RPMI8226 (cell line): ENCODE measurements at regions not wholly inside any gene's neighbourhood (a gene's known extent, or its start where the extent isn't known, plus 50 kb on each side); places are given as distances from the start of the nearest gene placed in this dataset.
"Not testable (repeated sequence)": the region's sequence is repeated elsewhere in the genome, so short reads cannot be mapped to it uniquely, and the experiment has no call there.

Experiments
- DNase-seq: peaks from one replicate; pipeline ENCODE4 v3.0.0-alpha.2; 2015

DNA sequence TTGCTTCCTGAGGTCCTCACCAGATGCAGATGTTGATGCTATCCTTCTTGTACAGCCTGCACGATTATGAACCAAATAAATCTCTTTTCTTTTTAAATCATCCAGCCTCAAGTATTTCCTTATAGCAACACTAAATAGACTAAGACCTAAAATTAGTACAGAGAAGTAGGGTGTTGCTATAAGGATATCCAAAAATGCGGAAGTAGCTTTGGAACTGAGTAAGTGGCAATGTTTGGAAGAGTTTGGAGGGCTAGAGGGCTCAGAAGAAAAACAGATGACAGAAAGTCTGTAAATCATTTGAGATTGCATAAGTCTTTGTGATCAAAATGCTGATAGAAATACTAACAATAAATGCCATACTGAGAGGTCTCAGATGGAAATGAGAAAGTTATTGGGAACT is 894.9 kb downstream of the DIPK2A start:
- no peak for DNase-seq

DNA sequence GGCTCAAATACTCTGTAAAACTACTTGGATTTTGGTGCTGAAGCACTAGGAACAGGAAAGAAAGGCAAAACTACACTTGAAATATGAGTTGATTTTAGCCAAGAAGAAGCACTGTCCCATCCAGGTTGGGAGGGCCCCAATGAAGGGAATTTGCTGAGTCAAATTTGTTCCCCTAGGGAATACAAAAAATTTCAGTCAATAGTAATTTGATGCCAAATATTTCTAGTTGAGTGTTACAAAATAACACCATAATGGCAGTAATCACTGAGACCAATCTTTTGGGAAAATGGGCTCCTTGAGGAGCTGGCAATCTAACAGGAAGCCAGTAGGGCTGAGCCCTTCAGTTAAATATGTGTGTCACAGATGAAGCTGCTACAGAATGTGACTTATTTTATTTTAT is 896.9 kb downstream of the DIPK2A start:
- no peak for DNase-seq

DNA sequence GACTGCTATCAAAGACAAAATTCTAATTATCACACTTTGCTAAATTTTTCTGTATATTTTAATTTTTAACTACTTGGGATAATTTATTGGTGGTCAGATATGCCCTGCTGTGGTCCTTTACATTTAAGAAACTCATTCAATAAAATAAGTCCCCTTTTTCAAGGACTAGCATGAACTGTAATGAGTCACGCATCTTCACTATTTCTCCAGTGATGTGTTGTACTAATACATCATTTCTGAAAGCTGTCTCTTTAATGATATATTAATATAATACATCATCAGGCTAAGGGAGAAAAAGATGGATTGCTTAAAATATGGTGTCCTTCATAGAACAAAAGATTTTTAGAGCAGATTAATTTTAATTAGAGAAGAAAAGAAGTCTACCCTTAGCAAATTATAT is 901.4 kb downstream of the DIPK2A start:
- DNase-seq, result no peak

DNA sequence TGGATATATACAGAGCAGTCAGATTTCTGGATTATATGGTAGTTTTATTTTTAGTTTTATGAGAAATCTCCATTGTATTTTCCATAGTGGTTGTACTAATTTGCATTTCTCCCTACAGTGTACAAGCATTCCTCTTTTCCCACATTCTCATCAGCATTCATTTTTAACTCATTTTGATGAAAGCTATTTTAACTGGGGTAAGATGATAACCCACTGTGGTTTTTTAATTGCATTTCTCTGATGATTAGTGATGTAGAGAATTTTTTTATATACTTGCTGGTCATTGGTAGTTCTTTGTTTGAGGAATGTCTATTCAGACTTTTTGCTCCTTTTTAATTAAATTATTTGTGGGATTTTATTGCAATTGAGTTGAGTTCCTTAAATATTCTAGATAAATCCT is 903.6 kb downstream of the DIPK2A start:
- DNase-seq, result no peak

DNA sequence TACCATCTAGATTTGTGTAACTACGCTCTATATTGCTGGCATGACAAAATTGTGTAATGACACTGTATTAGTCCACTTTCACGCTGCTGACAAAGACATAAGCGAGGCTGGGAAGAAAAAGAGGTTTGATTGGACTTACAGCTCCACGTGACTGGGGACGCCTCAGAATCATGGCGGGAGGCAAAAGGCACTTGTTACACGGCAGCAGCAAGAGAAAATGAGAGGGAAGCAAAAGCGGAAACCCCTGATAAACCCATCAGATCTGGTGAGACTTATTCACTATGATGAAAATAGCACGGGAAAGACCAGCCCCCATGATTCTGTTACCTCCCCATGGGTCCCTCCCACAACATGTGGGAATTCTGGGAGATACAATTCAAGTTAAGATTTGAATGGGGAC is 905.7 kb downstream of the DIPK2A start:
- DNase-seq, result no peak

DNA sequence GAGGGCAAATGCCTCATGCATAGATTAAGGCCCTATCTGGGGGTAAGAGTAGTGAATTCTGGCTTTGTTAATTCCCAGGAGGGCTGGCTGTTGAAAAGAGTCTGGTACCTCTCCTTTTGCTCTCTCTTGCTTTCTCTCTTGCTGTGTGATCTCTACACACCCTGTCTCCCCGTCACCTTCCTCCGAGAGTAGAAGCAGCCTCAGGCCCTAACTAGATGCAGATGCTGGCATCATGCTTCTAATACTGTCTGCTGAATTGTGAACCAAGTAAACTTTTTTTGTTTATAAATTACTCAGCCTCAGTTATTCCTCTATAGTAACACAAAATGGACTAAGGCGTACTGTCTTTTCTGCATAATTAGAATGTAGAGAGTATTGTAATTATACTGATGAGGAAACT is 908.1 kb downstream of the DIPK2A start:
- DNase-seq, result no peak

DNA sequence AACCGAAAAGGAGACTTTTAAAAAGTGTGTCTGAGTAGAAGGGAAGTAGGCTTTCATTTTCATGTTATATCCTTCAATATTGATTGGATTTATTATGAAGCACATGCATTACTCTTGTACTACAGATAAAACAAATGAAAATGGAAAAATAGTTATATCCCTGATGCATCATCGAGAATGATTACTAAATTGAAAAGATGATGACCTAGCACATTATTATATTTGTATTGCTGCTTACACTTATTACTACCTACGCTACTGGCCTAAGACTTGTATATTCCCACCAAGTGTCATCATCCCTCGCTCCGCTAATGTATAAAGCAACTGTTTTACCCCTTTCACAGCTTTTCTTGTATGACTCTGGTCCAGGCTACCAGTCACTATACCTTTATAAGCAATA is 922.4 kb downstream of the DIPK2A start:
- DNase-seq, result no peak

DNA sequence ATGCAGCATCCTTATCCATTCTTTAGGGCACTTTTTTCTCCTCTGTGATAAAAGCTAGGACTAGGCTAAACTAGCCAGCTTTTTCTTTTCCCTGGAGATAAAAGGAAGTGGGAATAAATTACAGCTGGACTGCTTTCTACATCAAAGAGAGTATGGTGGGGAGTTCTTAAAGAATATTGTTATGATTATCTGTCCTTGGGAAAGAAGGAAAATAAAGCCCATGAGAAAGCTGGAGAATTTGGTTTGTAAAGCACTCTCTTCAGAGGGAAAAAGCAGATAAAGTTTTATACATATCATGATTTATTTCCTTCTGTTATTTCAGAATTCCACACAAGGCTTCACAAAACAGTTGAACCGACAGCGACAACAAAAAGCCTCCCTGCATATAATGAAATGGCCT is 923.0 kb downstream of the DIPK2A start:
- no peak for DNase-seq

DNA sequence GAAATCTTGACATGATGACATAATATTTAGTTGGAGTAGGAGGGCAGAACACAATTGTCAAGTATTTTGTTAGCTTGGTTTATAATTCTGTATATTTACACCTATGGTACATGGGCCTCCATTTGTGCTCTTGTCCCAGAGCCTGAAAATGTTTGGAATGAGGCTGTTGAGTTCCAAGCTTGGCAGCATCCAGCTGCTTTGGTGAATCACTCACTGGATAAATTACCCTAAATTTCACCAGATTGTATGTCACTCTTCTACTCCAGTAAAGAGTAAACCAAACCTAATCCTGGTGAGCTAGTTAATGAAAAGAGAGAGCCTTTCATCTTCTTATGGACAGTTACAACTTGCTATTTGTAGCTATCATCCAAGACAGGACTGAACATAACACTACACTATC is 928.7 kb downstream of the DIPK2A start:
- no peak for DNase-seq

DNA sequence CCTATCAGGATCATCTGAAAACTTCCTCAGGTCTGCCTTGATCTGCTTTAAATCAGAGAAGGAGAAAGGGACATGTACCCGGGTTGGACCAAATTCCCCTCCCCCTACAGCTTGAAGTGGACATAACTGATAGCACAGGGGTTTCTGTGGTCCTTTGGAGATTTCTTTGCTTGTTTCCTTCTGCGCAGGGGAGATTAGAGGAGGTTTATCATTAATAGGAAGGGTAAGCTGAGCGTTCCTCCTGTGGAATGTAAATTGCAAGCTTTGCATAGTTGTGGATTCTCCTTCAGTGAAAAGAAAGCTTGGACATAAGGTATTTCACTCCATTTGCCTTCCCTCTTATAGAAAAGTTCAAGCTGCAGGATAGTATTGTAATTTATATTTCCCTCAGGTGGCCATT is 936.0 kb downstream of the DIPK2A start:
- not testable (repeated sequence) for DNase-seq

DNA sequence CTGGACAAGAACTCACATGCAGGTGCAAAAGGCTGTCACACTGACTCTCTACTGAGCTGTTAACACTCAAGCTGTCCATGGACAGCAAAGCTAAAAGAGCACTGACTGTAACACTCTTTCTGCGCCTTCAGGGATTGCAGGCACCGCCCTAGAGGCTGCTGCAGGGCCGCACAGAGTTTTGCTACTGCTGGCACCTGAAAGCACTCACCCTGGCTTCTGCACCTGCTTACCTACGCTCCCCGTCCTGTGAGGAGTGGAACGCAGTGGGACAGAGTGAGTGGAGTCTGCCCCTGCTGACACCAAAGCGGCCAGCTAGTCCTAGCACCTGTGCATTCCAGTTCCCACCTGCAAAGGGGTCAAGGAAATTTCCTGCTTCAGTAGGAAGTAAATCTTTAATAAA is 941.3 kb downstream of the DIPK2A start:
- no peak for DNase-seq

DNA sequence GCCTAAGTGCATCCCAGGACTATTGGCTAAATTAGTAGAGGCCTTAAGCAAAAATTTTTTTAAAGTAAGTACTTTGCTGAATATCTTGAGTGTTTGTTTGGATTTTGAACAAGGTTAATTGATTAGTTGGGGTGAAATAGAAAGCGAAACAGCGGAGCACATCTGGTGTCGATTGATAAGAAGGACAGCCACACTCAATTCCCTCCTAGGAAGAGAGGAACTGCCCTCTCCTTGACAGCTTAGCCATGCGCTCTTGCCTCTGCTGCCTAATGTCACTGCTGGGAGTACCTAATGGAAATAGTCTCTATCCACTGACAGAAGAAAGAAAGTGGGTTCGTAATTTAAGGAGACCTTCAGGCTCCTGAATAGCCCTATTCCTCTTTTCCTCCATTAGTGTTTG is 943.6 kb downstream of the DIPK2A start:
- DNase-seq, result no peak

DNA sequence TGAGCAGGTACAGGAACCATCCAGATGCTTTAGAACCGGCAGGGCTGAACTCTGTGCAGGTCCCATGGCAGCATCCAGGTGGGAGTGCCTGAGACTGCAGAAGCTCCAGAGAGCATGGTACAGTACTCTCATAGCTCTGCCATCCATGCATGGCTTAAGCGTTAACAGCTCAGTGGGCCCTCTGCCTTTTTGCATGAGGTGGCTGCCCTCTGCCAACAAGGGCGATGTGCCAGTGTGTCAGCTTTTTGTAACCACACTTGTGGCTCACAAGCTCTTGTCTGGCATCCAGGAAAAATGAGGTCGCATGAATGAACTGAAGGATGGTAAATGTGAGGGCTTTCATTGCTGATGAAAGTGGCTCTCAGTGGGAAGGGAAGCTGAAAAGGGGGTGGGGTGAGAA is 950.1 kb downstream of the DIPK2A start:
- no peak for DNase-seq

DNA sequence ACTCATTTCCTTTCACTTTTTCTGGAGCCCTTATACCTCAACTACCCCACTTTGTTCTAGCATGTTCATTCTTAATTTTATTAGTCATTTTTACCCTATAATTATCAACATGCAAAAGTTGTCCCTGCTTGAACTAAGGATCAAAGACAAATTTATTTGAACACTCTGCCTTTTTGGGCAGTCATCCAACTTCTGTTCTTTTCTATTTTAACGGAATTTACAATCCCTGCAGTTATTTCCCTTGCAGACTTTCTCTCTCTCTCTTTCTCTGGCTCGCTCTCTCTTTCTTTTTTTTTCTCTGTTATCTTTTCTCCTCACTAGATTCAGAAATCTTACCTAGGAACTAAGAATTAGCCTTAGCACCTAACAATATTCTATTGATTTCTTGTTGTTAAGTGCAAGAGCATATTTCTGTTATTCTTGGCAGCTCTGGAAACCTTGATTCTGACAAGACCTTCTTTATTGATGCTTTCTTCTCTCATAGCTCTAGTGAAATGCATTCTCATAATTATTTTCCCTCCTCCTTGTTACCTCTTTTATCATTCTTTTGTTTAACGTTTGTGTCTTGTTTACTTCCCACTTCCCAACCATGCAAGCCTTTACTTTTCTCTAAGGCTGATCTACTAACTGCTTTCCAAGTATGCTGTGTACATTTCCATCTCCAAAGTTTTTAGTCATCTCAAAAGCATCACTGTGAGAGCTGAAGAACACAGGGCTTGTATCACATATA is 951.6 kb downstream of the DIPK2A start:
- DNase-seq, result no peak

DNA sequence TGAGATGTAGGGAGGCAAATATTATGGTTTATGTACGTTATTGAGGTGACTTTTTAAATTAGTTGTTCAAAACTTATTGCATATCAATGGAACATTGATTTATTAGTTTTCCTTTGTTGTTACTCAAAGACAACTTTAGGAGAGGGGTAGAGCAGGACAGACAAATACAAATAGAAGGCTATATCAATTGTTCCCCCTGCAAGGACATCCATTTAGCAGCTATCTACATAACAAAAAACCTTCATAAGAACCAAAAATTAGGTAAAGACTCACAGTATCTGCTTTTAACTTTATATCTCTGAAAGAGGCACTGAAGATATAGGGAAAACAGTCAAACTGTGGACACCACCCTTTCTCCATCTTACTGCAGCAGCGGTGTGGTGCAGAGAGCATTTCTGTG is 958.8 kb downstream of the DIPK2A start:
- no peak for DNase-seq

DNA sequence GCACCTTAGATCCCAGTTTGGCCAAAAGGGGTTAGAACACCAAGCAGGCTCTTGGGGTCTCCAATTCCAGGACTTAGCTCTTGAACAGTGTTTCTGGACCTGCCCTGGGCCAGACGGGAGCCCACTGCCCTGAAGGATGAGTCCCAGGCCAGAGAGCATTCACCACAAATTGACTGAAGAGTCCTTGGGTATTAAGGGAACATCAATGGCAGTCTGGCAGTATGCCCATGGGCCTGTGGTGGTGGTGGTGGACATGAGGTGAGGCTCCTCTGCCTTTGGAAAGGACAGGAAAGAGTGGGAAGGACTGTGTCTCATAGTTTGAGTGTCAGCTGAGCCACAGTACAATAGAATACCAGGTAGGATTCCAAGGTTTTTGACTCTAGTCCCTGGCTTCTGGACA is 960.0 kb downstream of the DIPK2A start:
- no peak for DNase-seq

DNA sequence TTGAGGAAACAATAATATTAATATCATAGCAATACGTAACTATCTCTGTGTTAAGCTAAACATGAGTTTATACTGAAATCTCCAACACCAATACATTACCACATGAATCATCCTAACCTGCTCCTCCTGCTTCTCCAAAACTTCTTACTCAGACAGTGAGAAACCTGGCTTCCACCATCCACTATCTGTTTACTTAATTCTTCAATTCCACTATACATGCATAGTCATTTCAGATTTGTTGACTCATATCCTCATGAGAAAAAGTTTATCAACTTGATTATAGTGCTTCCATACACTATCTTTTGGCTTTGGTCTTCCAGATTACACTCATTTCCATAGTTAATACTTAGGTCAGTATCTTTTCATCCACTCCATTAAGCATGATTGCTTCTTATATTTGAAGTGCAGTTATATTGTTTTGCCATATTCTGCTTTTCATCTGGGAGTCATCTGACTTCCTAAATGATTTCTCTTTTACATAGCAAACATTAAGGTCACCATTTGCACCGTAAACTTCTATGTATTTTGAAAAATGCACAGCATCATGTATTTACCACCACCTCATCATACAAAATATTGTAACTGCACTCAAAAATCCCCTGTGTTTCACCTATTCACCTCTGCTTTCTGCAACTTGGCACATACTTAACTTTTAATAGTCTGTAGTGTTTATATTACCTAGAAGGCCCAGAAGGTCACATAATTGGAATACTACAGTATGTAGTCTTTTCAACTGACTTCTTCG is 970.6 kb downstream of the DIPK2A start:
- no peak for DNase-seq

DNA sequence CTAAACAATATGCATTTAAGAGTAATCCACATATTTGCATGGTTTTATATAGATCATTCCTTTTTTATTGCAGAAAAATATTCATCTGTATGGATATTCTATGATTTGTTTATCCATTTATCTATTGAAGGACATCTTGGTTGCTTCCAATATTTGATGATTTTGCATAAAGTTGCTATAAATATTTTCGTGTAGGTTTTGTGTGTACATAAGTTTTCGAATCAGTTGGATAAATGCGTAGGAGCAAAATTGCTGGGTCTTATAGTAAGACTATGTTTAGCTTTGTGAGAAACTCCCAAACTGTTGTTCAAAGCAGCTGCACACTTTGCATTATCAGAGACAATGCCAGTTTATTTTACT is 971.2 kb downstream of the DIPK2A start:
- no peak for DNase-seq

DNA sequence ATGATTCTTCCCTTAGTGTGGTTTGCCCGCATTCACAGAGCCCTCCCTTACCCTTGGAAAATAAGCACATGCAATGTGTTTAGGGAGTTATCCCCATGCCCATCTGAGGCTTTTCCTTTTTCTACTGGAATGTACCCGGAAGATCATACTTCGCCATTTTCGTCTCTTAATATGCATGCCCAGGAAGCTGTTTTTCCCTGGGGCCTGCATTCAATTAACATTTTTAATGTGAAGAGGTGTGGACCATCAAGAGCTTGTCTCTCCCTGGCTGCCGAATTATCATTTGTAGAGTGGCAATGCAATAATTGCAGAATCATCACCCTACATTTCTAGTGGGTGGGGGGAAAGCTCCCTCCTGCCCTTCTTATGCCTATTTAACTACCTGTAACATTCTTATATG is 976.3 kb downstream of the DIPK2A start:
- no peak for DNase-seq

DNA sequence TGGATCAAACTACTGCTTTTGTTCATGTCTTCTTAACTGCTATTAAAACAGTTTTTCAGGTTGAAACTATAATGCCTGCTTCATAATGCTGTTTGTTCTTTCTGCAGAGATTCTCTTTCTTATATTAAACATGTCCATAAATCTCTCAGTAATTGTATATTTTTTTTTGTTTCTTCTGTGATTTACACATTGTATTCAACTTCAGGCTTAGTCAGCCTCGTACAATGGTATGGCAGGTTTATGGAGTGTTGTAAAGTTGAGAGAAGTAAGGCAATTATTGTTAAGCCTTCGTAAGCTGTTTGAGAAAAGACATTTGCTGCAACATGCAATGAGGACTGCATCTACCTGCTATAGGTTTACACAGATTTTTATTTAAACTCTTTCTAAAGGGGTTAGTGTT is 977.1 kb downstream of the DIPK2A start:
- DNase-seq, result no peak

DNA sequence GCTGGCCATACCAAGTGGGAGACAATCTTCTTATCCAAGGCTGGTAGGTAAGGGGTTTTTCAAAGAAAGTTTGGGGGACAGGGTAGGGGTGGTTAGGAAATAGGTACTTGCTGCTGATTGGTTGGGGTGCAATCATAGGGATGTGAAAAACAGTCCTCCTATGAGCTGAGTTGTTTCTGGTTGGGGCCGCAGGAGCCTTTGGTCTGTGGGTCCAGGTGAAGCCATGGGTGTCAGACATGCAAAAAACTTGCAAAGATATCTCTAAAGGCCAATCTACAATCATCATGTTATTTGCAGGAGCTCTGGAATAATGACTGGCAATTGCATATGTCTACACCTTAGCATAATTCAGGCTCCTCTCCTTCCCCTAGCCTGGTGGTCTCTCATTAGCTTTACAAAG is 982.3 kb downstream of the DIPK2A start:
- no peak for DNase-seq

DNA sequence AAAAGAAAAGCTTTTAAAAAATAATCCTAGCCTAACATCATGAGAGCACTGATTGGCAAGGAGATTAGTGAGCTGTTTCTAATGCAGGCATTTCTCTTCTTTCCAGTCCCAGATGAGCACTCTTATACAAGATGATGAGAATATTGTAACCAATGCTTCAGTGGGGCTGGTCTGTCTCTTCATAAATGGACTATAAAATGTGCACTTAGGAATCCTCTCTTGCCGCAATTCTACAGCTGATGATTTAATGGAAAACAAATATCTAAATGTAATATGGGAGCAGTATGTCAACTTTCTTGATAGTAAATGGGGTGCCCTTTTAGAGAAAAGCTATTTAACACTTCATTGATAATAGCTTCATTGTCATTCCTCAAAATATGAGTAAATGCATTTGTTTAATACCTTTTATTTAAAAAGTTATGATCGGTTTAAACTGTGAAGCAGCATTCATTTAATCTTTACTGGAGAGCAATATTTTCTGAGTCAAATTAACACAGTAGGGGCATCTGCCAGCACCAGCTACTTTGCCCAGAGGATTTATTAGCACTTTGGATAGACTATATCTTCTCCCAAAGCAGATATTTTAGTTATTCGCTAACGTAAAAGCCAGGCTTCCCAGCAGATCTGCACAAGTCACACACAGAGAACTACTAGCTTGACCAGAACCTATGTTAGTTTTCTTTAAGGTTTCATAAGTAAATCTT is 985.9 kb downstream of the DIPK2A start:
- no peak for DNase-seq

DNA sequence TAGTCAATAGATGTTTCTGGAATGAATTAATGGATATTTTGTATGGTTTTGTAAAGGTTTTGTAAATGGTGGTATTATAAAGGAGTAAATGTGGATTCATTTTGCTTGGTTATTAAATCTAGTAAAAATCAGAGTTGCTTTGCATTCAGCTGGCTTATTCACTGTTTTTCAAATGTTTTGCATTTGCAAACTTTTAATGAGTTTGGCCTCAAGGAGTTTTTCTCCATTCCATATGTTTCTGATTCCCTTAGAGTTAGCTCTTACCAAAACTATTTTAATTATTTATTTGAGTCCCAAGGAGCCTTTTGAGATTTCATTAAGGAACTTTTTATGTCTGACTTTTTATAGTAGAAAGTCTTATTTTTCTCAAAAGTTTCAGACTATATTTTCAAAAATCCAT is 992.2 kb downstream of the DIPK2A start:
- no peak for DNase-seq

DNA sequence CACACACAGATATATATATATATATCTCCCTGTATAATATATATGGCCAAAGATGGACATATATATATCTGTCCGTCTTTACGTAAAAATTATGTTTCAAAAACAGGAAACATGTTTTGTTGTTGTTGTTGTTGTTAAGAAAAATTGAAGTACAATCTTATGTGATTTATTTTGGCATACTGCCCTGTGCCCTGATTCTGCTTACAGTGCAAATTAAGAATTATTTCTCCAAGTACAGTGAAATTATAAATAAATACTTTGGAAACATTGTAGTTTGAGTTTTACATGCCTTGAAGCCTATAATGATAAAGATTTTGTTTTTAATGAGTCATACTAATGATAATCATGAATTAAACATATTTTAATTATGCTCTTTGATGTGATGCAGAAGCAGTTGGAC is 994.9 kb downstream of the DIPK2A start:
- DNase-seq, result no peak
